GM18499 (cell line): ENCODE measurements at regions not wholly inside any gene's neighbourhood (a gene's known extent, or its start where the extent isn't known, plus 50 kb on each side); places are given as distances from the start of the nearest gene placed in this dataset.

Source experiments
- ATAC-seq: cut with Tn5 transposase; IDR thresholded peaks from one replicate; pipeline ENCODE4 v1.9.1; 2021; ENCODE audit warnings: moderate number of reproducible peaks; ENCODE audit not compliant: insufficient read depth, unreplicated experiment

- ATAC-seq, result no peak
These were observed 449.9 kb upstream of the NR2F2 start for GRCh38 chr15:95880630-95881029.

- no peak for ATAC-seq
These were observed 447.4 kb upstream of the NR2F2 start for GRCh38 chr15:95883064-95883463.

- ATAC-seq, result no peak
These were observed 446.2 kb upstream of the NR2F2 start for GRCh38 chr15:95884276-95884675.

GRCh38 chr15:95887666-95888390, 442.7 kb upstream of the NR2F2 start:
- no peak for ATAC-seq

GRCh38 chr15:95888762-95889161, 441.7 kb upstream of the NR2F2 start:
- no peak for ATAC-seq

- no peak for ATAC-seq
These were observed 436.0 kb upstream of the NR2F2 start for GRCh38 chr15:95894407-95894956.

- ATAC-seq, result no peak
These were observed 435.0 kb upstream of the NR2F2 start for GRCh38 chr15:95895508-95895907.

GRCh38 chr15:95897651-95898050, 432.8 kb upstream of the NR2F2 start:
- no peak for ATAC-seq

GRCh38 chr15:95898761-95899160, 431.7 kb upstream of the NR2F2 start:
- no peak for ATAC-seq

GRCh38 chr15:95901271-95901670, 429.2 kb upstream of the NR2F2 start:
- ATAC-seq, result no peak

GRCh38 chr15:95902606-95903005, 427.9 kb upstream of the NR2F2 start:
- ATAC-seq, result no peak

- ATAC-seq, result no peak
These were observed 427.1 kb upstream of the NR2F2 start for GRCh38 chr15:95903352-95903751.

GRCh38 chr15:95910643-95911212, 419.8 kb upstream of the NR2F2 start:
- no peak for ATAC-seq

GRCh38 chr15:95911570-95912279, 418.8 kb upstream of the NR2F2 start:
- no peak for ATAC-seq

GRCh38 chr15:95912280-95912625, 418.2 kb upstream of the NR2F2 start:
- no peak for ATAC-seq

- ATAC-seq, result no peak
These were observed 417.8 kb upstream of the NR2F2 start for GRCh38 chr15:95912728-95913127.

GRCh38 chr15:95916568-95916967, 413.9 kb upstream of the NR2F2 start:
- ATAC-seq, result no peak

GRCh38 chr15:95918525-95918924, 412.0 kb upstream of the NR2F2 start:
- no peak for ATAC-seq

GRCh38 chr15:95919460-95919859, 411.0 kb upstream of the NR2F2 start:
- ATAC-seq, result no peak

- no peak for ATAC-seq
These were observed 409.1 kb upstream of the NR2F2 start for GRCh38 chr15:95921404-95921803.

GRCh38 chr15:95922431-95922830, 408.1 kb upstream of the NR2F2 start:
- ATAC-seq, result no peak
